Memory B cell (primary cell): ENCODE measurements at regions not wholly inside any gene's neighbourhood (a gene's known extent, or its start where the extent isn't known, plus 50 kb on each side); places are given as distances from the start of the nearest gene placed in this dataset.

Experiments
- ATAC-seq: fragments of 150-1000 bp; cut with Tn5 transposase; 2 replicates; pipeline ENCODE4 v1.10.0; 2021; ENCODE audit warnings: low read depth, mild to moderate bottlenecking, moderate library complexity
- DNase-seq, 2 donors: peaks; one replicate each; pipeline ENCODE4 v3.0.0; 2022; ENCODE audit warnings: low spot score in 2 of 2
- H3K27ac Mint-ChIP-seq: one replicate; pipeline ENCODE4 v1.8.0; 2022; ENCODE audit warnings: mild to moderate bottlenecking, moderate library complexity, mixed read lengths
- H3K27me3 Mint-ChIP-seq: one replicate; pipeline ENCODE4 v1.8.0; 2022; ENCODE audit warnings: mixed read lengths
- H3K36me3 Mint-ChIP-seq: one replicate; pipeline ENCODE4 v1.8.0; 2022; ENCODE audit warnings: mild to moderate bottlenecking, mixed read lengths
- H3K4me1 Mint-ChIP-seq: one replicate; pipeline ENCODE4 v1.8.0; 2022; ENCODE audit warnings: mixed read lengths
- H3K4me3 Mint-ChIP-seq: one replicate; pipeline ENCODE4 v1.8.0; 2022; ENCODE audit warnings: mild to moderate bottlenecking, moderate library complexity, mixed read lengths
- H3K9me3 Mint-ChIP-seq: one replicate; pipeline ENCODE4 v1.8.0; 2022; ENCODE audit warnings: mixed read lengths

GRCh38 chr20:57918551-57918950 lies 208.7 kb upstream of the PMEPA1 start:
- Mint-ChIP-seq H3K9me3 (no peaks in the 10 kb centered on the region), H3K27me3 (peaks cover 9% of the 10 kb centered on the region), H3K27ac (no peak overlapping the region), H3K4me3 (no peak overlapping the region), H3K4me1 (peaks cover 3% of the 10 kb centered on the region), H3K36me3 (no peaks in the 10 kb centered on the region)
- ATAC-seq: no peak
- no peak for DNase-seq

GRCh38 chr20:57914205-57914604 lies 204.4 kb upstream of the PMEPA1 start:
- DNase-seq: no peak
- ATAC-seq: no peak
- no peak overlapping the region for H3K27ac Mint-ChIP-seq
- peaks cover 18% of the 10 kb centered on the region for H3K27me3 Mint-ChIP-seq
- peaks cover 1% of the 10 kb centered on the region for H3K9me3 Mint-ChIP-seq
- H3K4me1 Mint-ChIP-seq: no peaks in the 10 kb centered on the region
- no peaks in the 10 kb centered on the region for H3K36me3 Mint-ChIP-seq
- no peak overlapping the region for H3K4me3 Mint-ChIP-seq

GRCh38 chr20:57913156-57913930 lies 203.5 kb upstream of the PMEPA1 start:
- Mint-ChIP-seq H3K27ac (no peak overlapping the region), H3K4me3 (no peak overlapping the region), H3K4me1 (no peaks in the 10 kb centered on the region), H3K36me3 (no peaks in the 10 kb centered on the region), H3K9me3 (peaks cover 1% of the 10 kb centered on the region), H3K27me3 (peaks cover 18% of the 10 kb centered on the region)
- ATAC-seq (no peak), DNase-seq (no peak)

- H3K27ac Mint-ChIP-seq: no peak overlapping the region
These were observed 202.4 kb upstream of the PMEPA1 start for GRCh38 chr20:57912227-57912582.

GRCh38 chr20:57911512-57912226 lies 201.9 kb upstream of the PMEPA1 start:
- Mint-ChIP-seq H3K27me3 (peaks cover 16% of the 10 kb centered on the region), H3K4me3 (no peak overlapping the region), H3K36me3 (no peaks in the 10 kb centered on the region), H3K4me1 (no peaks in the 10 kb centered on the region), H3K27ac (no peak overlapping the region), H3K9me3 (peaks cover 1% of the 10 kb centered on the region)
- DNase-seq (no peak), ATAC-seq (no peak)

More at GRCh38 chr20:57912227-57912582, 202.4 kb upstream of the PMEPA1 start:
- ATAC-seq: no peak
- Mint-ChIP-seq H3K36me3 (no peaks in the 10 kb centered on the region), H3K4me1 (no peaks in the 10 kb centered on the region), H3K27me3 (peaks cover 16% of the 10 kb centered on the region), H3K4me3 (no peak overlapping the region), H3K9me3 (peaks cover 1% of the 10 kb centered on the region)
- DNase-seq: no peak

- Mint-ChIP-seq H3K27ac (no peak overlapping the region), H3K4me1 (no peaks in the 10 kb centered on the region), H3K27me3 (peaks cover 19% of the 10 kb centered on the region), H3K9me3 (peaks cover 1% of the 10 kb centered on the region), H3K36me3 (no peaks in the 10 kb centered on the region), H3K4me3 (no peak overlapping the region)
- DNase-seq (no peak), ATAC-seq (no peak)
These were observed 200.9 kb upstream of the PMEPA1 start for GRCh38 chr20:57910716-57911115.

- Mint-ChIP-seq H3K27ac (no peak overlapping the region), H3K27me3 (peaks cover 25% of the 10 kb centered on the region), H3K9me3 (peaks cover 1% of the 10 kb centered on the region), H3K4me1 (no peaks in the 10 kb centered on the region), H3K4me3 (no peak overlapping the region), H3K36me3 (no peaks in the 10 kb centered on the region)
- DNase-seq (no peak), ATAC-seq (no peak)
These were observed 200.0 kb upstream of the PMEPA1 start for GRCh38 chr20:57909763-57910331.

GRCh38 chr20:57908704-57909630 lies 199.2 kb upstream of the PMEPA1 start:
- DNase-seq (no peak), ATAC-seq (no peak)
- H3K36me3 Mint-ChIP-seq: no peaks in the 10 kb centered on the region
- H3K9me3 Mint-ChIP-seq: peaks cover 1% of the 10 kb centered on the region
- no peaks in the 10 kb centered on the region for H3K4me1 Mint-ChIP-seq
- H3K27ac Mint-ChIP-seq: no peak overlapping the region
- H3K27me3 Mint-ChIP-seq: peaks cover 32% of the 10 kb centered on the region
- H3K4me3 Mint-ChIP-seq: no peak overlapping the region

- H3K9me3 Mint-ChIP-seq: peaks cover 1% of the 10 kb centered on the region
- H3K27me3 Mint-ChIP-seq: peaks cover 31% of the 10 kb centered on the region
- H3K36me3 Mint-ChIP-seq: no peaks in the 10 kb centered on the region
- ATAC-seq (no peak), DNase-seq (no peak)
- no peak overlapping the region for H3K27ac Mint-ChIP-seq
- no peak overlapping the region for H3K4me3 Mint-ChIP-seq
- no peaks in the 10 kb centered on the region for H3K4me1 Mint-ChIP-seq
These were observed 198.4 kb upstream of the PMEPA1 start for GRCh38 chr20:57908226-57908625.

- peaks cover 26% of the 10 kb centered on the region for H3K27me3 Mint-ChIP-seq
These were observed 197.6 kb upstream of the PMEPA1 start for GRCh38 chr20:57907131-57908000.

GRCh38 chr20:57905448-57905847 lies 195.6 kb upstream of the PMEPA1 start:
- no peak for DNase-seq
- no peak for ATAC-seq
- H3K27me3 Mint-ChIP-seq: peaks cover 26% of the 10 kb centered on the region
- H3K9me3 Mint-ChIP-seq: no peaks in the 10 kb centered on the region
- no peaks in the 10 kb centered on the region for H3K36me3 Mint-ChIP-seq
- H3K27ac Mint-ChIP-seq: no peak overlapping the region
- H3K4me1 Mint-ChIP-seq: no peaks in the 10 kb centered on the region
- H3K4me3 Mint-ChIP-seq: no peak overlapping the region

More at GRCh38 chr20:57907131-57908000, 197.6 kb upstream of the PMEPA1 start:
- no peaks in the 10 kb centered on the region for H3K4me1 Mint-ChIP-seq
- no peak for ATAC-seq
- H3K27ac Mint-ChIP-seq: no peak overlapping the region
- H3K4me3 Mint-ChIP-seq: no peak overlapping the region
- peaks cover 1% of the 10 kb centered on the region for H3K9me3 Mint-ChIP-seq
- DNase-seq: no peak
- H3K36me3 Mint-ChIP-seq: no peaks in the 10 kb centered on the region

- no peaks in the 10 kb centered on the region for H3K9me3 Mint-ChIP-seq
- no peak overlapping the region for H3K4me3 Mint-ChIP-seq
- ATAC-seq (no peak), DNase-seq (no peak)
- no peak overlapping the region for H3K27ac Mint-ChIP-seq
- H3K36me3 Mint-ChIP-seq: no peaks in the 10 kb centered on the region
- H3K27me3 Mint-ChIP-seq: peaks cover 24% of the 10 kb centered on the region
- no peaks in the 10 kb centered on the region for H3K4me1 Mint-ChIP-seq
These were observed 194.7 kb upstream of the PMEPA1 start for GRCh38 chr20:57904314-57905105.
